Activated T-cell treated with anti-CD3 and anti-CD28 coated beads, Interleukin-2, amount 50 U/mL, for 4 hours (primary cell): ENCODE measurements at regions not wholly inside any gene's neighbourhood (a gene's known extent, or its start where the extent isn't known, plus 50 kb on each side); places are given as distances from the start of the nearest gene placed in this dataset.

Experiments
- ATAC-seq, 2 donors: fragments of 200-7000 bp; cut with Tn5 transposase; one replicate each; pipeline ENCODE4 v1.10.0; 2021
- DNase-seq: peaks from one replicate; pipeline ENCODE4 v3.0.0-alpha.2; 2020
- H3K27me3 Mint-ChIP-seq: one replicate; pipeline ENCODE4 v1.8.0; 2021; ENCODE audit warnings: low read depth, mixed read lengths
- H3K36me3 Mint-ChIP-seq: one replicate; pipeline ENCODE4 v1.8.0; 2022; ENCODE audit warnings: mixed read lengths; ENCODE audit not compliant: insufficient read depth
- H3K4me1 Mint-ChIP-seq: one replicate; pipeline ENCODE4 v1.8.0; 2021; ENCODE audit warnings: low read depth, mixed read lengths
- H3K4me3 Mint-ChIP-seq: one replicate; pipeline ENCODE4 v1.8.0; 2021; ENCODE audit warnings: mild to moderate bottlenecking, moderate library complexity, mixed read lengths
- H3K9me3 Mint-ChIP-seq: one replicate; pipeline ENCODE4 v1.8.0; 2021; ENCODE audit warnings: mixed read lengths

DNA sequence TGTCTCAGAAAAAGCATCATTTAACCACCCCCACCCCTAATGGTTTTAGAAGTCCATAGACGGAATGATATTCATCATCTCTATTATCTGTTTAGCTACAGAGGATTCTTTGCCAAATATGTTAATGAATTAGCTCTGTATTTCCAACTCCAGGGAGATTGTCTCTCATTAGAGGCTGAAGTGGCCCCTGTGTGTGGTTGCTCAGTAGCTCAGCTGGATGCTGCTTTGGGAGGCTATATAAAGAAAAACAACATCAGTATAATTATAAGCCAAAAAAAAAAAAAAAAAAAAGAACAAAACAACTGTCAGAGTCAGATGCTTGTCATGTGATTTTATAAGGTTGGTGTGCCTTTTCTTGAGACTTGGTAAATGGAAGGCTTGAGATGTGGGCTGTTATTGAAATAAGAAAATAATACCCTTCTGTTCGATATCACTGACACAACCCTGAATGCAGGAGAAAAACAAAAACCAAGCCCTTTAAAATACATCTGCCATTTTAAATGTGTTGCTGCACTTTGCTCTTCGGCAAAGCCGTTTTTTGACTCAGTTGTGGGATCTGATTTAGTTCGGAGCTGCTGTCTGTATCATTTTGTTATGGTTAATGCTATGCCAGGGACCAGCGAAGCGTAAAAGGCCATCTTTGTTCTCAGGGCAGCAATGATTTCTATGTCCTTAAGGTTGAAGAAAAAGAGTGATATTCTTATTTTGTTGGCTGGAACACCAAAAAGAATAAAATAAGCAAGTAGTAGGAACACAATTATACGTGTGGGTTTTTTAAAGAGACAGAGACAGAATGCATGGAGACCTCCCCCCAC is 422.6 kb downstream of the QKI start:
- ATAC-seq (no peak), DNase-seq (no peak)
- H3K4me3 Mint-ChIP-seq: no peak overlapping the region
- no peaks in the 10 kb centered on the region for H3K4me1 Mint-ChIP-seq
- H3K36me3 Mint-ChIP-seq: no peaks in the 10 kb centered on the region
- peaks cover 9% of the 10 kb centered on the region for H3K9me3 Mint-ChIP-seq
- peaks cover 7% of the 10 kb centered on the region for H3K27me3 Mint-ChIP-seq

DNA sequence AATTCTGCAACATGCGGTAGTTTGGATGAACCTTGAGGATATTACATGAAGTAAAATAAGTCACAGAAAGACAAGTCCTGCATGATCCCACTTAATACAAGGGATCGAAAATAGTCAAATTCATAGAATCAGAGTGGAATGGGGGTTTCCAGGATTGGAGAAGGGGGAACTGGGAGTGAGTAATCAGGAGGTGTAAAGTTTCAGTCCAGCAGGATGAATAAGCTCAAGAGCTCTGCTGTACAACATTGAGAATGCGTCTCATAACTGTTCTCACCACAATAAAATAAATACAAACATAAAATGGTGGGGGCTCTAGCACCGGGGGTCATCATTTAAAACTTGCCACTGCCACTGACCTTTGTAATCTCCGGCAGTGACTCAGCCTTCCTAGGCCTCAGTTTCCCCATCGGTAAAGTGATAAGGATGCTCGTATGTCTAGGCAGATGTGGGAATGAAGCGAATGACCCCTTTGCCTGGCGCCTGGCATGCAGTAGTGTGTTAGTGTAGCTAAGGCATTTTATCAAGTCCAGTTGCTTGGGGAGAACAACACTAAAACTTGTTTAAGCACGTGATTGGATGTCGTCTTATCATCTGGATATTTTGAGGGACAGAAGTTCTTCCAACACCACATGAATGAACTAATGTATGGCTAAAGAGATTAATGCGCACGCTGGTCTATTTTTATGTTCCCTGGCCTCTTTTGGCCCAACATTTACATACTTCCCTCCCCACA is 421.1 kb downstream of the QKI start:
- no peaks in the 10 kb centered on the region for H3K9me3 Mint-ChIP-seq
- no peak for ATAC-seq
- H3K27me3 Mint-ChIP-seq: peaks cover 7% of the 10 kb centered on the region

GRCh38 chr6:163834226-163834970 is 419.9 kb downstream of the QKI start:
- Mint-ChIP-seq H3K36me3 (no peaks in the 10 kb centered on the region), H3K9me3 (no peaks in the 10 kb centered on the region), H3K27me3 (peaks cover 7% of the 10 kb centered on the region), H3K4me3 (no peak overlapping the region), H3K4me1 (no peaks in the 10 kb centered on the region)
- ATAC-seq (no peak), DNase-seq (no peak)

More for the DNA sequence above, 421.1 kb downstream of the QKI start:
- Mint-ChIP-seq H3K4me1 (no peaks in the 10 kb centered on the region), H3K36me3 (no peaks in the 10 kb centered on the region), H3K4me3 (no peak overlapping the region)
- DNase-seq: no peak

DNA sequence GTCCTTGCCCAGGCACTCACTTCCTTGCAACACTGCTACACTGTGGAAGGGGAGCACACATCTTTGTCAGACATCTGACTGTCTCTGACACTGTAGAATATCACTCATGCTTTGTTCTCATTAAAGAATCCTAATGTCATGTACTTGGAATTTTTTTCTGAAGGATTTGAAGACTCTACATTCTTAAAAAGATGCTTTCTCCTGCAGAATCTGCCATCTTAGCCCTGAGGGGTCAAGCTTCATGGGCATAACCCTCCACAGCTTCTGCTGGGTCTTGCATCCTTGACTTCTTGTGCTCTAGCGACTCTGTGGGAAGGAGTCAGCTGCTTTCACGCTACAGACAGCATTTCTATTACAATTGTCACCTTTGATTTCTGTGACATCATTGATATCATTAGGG is 417.2 kb downstream of the QKI start:
- Mint-ChIP-seq H3K27me3 (peaks cover 3% of the 10 kb centered on the region), H3K36me3 (no peaks in the 10 kb centered on the region), H3K9me3 (no peaks in the 10 kb centered on the region), H3K4me1 (no peaks in the 10 kb centered on the region), H3K4me3 (no peak overlapping the region)
- DNase-seq: no peak
- ATAC-seq: no peak

DNA sequence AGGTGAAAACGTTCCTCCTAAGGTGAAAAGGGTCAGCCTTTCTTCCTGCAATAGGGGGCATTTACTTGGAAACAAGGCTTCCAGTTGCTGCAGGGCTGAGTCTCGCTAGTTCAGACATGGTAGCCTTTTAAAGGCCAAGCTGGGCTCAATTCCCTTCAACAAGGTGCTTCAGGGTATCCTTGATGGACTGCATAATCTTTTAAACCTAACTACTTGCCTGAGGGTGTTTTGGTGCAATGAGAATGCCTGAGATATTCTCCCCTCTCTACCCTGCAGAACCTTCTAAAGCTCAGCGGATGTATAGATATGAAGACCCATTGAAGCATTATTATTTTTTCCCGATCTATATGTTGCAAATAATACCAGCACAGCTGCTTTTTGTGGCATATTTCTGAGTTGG is 416.1 kb downstream of the QKI start:
- Mint-ChIP-seq H3K36me3 (no peaks in the 10 kb centered on the region), H3K4me1 (no peaks in the 10 kb centered on the region), H3K27me3 (no peaks in the 10 kb centered on the region), H3K4me3 (no peak overlapping the region), H3K9me3 (no peaks in the 10 kb centered on the region)
- DNase-seq (no peak), ATAC-seq (no peak)

- DNase-seq: no peak
- Mint-ChIP-seq H3K36me3 (no peaks in the 10 kb centered on the region), H3K4me1 (no peaks in the 10 kb centered on the region), H3K9me3 (no peaks in the 10 kb centered on the region), H3K27me3 (peaks cover 2% of the 10 kb centered on the region), H3K4me3 (no peak overlapping the region)
- ATAC-seq: no peak
Observed at GRCh38 chr6:163828038-163828795, 413.7 kb downstream of the QKI start.

DNA sequence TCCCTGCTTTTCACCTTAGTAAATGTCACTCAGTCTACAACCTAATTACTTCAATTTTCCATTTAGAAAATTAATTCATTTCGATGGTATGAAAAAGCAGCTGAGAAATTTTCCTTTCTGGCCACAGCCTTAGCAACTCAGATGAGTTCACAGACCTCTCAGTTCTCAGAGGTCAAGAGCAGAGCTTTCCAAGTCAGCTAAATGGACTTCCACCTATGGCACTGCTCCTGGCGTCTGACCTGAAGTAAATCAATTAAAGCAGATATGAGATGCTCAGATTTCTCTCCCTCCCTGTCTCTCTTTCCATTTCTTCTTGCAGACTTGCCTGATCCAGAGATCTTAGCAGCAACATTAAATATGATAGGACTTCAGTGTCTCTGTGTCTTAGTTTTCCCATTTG is 412.6 kb downstream of the QKI start:
- Mint-ChIP-seq H3K4me1 (no peaks in the 10 kb centered on the region), H3K36me3 (no peaks in the 10 kb centered on the region), H3K9me3 (no peaks in the 10 kb centered on the region), H3K27me3 (peaks cover 2% of the 10 kb centered on the region), H3K4me3 (no peak overlapping the region)
- ATAC-seq (no peak), DNase-seq (no peak)

DNA sequence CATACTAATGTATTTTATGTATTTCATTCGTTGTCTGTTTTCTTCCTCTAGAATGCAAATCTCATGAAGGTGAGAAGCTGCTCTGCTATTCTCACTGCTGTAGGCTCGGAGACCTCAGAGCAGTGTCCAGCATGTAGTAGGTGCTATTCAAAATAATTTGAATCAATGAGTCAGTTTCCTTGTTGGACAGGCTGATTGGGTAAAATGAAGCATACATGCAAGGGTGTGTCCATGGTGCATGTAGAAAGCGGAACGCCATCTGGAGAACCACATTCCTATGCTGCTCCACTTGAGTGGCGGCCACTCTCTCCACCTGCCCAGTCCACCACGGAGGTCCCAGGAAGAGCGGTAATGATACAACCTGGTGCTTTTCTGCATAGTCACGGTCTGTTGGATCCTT is 412.1 kb downstream of the QKI start:
- Mint-ChIP-seq H3K4me1 (no peaks in the 10 kb centered on the region), H3K36me3 (no peaks in the 10 kb centered on the region), H3K27me3 (peaks cover 2% of the 10 kb centered on the region), H3K4me3 (no peak overlapping the region), H3K9me3 (no peaks in the 10 kb centered on the region)
- DNase-seq (no peak), ATAC-seq (no peak)

DNA sequence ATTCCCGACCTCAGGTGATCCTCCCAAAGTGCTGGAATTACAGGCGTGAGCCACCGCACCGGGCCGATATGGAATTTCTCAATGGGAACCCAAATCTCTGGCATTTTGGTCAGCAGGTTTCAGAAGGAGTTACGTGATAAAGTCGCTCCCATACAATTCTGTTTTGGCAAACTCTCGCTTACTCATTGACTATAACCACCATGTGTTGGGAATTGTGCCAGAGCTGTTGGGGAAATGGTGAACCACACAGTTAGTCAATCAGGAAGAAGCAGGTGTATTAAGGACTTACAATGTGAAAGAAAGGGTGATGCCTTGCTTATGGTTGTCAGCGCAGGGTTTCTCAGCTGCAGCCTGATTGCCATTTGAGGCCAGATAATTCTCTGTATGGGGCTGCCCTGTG is 410.5 kb downstream of the QKI start:
- no peaks in the 10 kb centered on the region for H3K9me3 Mint-ChIP-seq
- ATAC-seq: no peak
- no peak for DNase-seq
- no peaks in the 10 kb centered on the region for H3K36me3 Mint-ChIP-seq
- H3K4me3 Mint-ChIP-seq: no peak overlapping the region
- peaks cover 2% of the 10 kb centered on the region for H3K27me3 Mint-ChIP-seq
- no peaks in the 10 kb centered on the region for H3K4me1 Mint-ChIP-seq

- ATAC-seq (no peak), DNase-seq (no peak)
- Mint-ChIP-seq H3K9me3 (no peaks in the 10 kb centered on the region), H3K4me3 (no peak overlapping the region), H3K4me1 (no peaks in the 10 kb centered on the region), H3K27me3 (peaks cover 2% of the 10 kb centered on the region), H3K36me3 (no peaks in the 10 kb centered on the region)
Observed at GRCh38 chr6:163823577-163823976, 409.1 kb downstream of the QKI start.

DNA sequence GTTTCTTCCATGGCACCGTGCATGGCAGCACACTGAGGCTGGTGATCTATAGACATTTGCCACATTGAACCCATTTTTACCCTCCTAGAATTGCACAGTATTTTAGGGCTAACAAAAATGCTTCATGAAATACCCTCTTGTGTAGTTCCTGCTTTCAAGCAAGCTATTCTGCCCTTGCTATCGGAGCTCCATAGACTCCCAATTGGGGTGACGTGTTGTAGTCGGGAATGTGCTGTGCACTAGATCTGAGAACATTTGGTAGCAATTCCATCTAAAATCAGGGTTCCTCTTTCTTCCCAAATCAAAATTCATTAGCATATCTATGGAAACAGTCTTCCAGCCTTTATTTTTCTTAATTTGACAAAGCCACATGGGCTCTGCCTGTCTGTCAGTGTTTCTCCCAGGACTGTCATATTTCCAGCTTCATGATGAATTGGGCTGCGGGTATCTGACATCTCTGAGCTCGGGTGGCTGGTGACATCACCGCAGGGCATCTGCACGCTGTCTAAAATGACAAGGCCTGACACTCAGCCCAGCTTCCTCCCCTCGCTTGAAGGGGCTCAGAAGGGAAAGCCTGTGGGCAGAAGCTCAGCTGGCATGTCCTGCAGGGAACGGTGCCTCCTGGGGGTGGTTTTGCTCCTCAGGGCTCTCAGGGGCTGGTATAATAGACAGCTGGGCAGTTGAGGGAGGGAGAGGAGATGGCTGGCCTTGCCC is 406.4 kb downstream of the QKI start:
- no peak for DNase-seq
- H3K27me3 Mint-ChIP-seq: peaks cover 2% of the 10 kb centered on the region
- no peaks in the 10 kb centered on the region for H3K4me1 Mint-ChIP-seq
- no peak overlapping the region for H3K4me3 Mint-ChIP-seq
- no peak for ATAC-seq
- H3K36me3 Mint-ChIP-seq: no peaks in the 10 kb centered on the region
- no peaks in the 10 kb centered on the region for H3K9me3 Mint-ChIP-seq

DNA sequence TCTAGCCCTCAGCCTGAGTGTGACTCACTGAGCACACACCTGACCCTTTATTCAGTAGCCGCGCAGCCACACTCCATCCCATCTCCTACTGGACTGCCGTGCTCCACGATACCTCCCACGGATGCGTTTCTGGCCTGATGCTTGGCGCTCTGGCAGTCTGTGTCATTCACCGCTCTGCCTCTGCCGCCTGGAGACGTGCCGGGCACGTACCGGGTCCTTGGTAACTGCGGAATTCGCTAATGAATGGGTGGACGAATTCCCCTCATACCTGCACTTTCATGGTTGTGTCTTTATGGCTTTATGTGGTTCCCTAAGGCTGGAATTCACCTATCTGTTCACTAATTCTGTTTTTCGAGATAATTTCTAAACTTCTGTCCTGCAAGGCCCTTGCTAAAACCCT is 405.7 kb downstream of the QKI start:
- ATAC-seq (no peak), DNase-seq (no peak)
- Mint-ChIP-seq H3K36me3 (no peaks in the 10 kb centered on the region), H3K4me3 (no peak overlapping the region), H3K9me3 (no peaks in the 10 kb centered on the region), H3K27me3 (peaks cover 4% of the 10 kb centered on the region), H3K4me1 (no peaks in the 10 kb centered on the region)

GRCh38 chr6:163818719-163819118 is 404.2 kb downstream of the QKI start:
- ATAC-seq: no peak
- no peak overlapping the region for H3K4me3 Mint-ChIP-seq
- H3K9me3 Mint-ChIP-seq: no peaks in the 10 kb centered on the region
- H3K36me3 Mint-ChIP-seq: no peaks in the 10 kb centered on the region
- peaks cover 4% of the 10 kb centered on the region for H3K27me3 Mint-ChIP-seq
- DNase-seq: no peak
- H3K4me1 Mint-ChIP-seq: peaks cover 2% of the 10 kb centered on the region

DNA sequence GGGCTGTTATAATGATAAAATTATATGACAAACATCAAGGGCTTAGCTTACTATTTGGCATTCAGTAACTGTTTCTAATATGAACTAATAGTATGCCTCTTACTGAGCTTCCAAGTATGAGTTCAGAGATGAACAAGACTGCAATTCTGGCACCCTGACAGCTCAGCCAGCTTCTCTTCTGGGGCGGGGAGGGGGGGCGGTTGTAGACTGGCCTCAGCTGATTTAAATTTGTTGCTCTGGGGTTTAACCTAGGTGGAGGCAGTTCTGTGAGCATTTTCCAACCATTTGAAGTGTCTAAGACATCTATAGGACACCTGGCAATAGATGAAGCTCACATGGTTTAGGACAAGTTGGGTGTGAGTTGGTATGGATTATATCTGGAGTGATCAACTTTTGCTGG is 401.9 kb downstream of the QKI start:
- peaks cover 2% of the 10 kb centered on the region for H3K4me1 Mint-ChIP-seq
- no peak for ATAC-seq
- no peaks in the 10 kb centered on the region for H3K9me3 Mint-ChIP-seq
- DNase-seq: no peak
- H3K36me3 Mint-ChIP-seq: no peaks in the 10 kb centered on the region
- no peak overlapping the region for H3K4me3 Mint-ChIP-seq
- peaks cover 4% of the 10 kb centered on the region for H3K27me3 Mint-ChIP-seq
